NOMO-1 (cell line): ENCODE measurements at regions not wholly inside any gene's neighbourhood (a gene's known extent, or its start where the extent isn't known, plus 50 kb on each side); places are given as distances from the start of the nearest gene placed in this dataset.
A peak's percentile ranks its signal among the peaks of the same experiment; 100 is the strongest.

Source experiments
- DNase-seq, 2 experiments: peaks; one replicate each; lab custom pipeline; 2025; ENCODE audit not compliant: unreplicated experiment in 2 of 2; lab: John Stamatoyannopoulos, UW

GRCh38 chr2:13005761-13006335 lies 289.1 kb downstream of the TRIB2 start:
- no peak for DNase-seq

- DNase-seq = no peak
These were observed 289.7 kb downstream of the TRIB2 start for GRCh38 chr2:13006426-13006825.

GRCh38 chr2:13006829-13007717 lies 290.3 kb downstream of the TRIB2 start:
- DNase-seq = peak; percentile 22 to 39

- no peak for DNase-seq
These were observed 292.4 kb downstream of the TRIB2 start for GRCh38 chr2:13009027-13009642.

- no peak for DNase-seq
These were observed 293.5 kb downstream of the TRIB2 start for GRCh38 chr2:13010283-13010682.

GRCh38 chr2:13014783-13015182 lies 298.0 kb downstream of the TRIB2 start:
- no peak for DNase-seq

GRCh38 chr2:13015532-13016320 lies 299.0 kb downstream of the TRIB2 start:
- DNase-seq = no peak

GRCh38 chr2:13018490-13018889 lies 301.8 kb downstream of the TRIB2 start:
- no peak for DNase-seq

GRCh38 chr2:13019781-13020180 lies 303.0 kb downstream of the TRIB2 start:
- peak in 1 of 2 experiments; percentile 73 for DNase-seq

- DNase-seq = no peak
These were observed 303.7 kb downstream of the TRIB2 start for GRCh38 chr2:13020469-13020868.

GRCh38 chr2:13021470-13021957 lies 304.8 kb downstream of the TRIB2 start:
- DNase-seq = no peak

- DNase-seq = no peak
These were observed 313.9 kb downstream of the TRIB2 start for GRCh38 chr2:13030606-13031005.

- no peak for DNase-seq
These were observed 318.1 kb downstream of the TRIB2 start for GRCh38 chr2:13034861-13035260.

- no peak for DNase-seq
These were observed 319.1 kb downstream of the TRIB2 start for GRCh38 chr2:13035866-13036265.

GRCh38 chr2:13040043-13040442 lies 323.3 kb downstream of the TRIB2 start:
- DNase-seq = no peak

- peak in 1 of 2 experiments; percentile 6 for DNase-seq
These were observed 329.9 kb downstream of the TRIB2 start for GRCh38 chr2:13046557-13047165.

- DNase-seq = no peak
These were observed 334.0 kb downstream of the TRIB2 start for GRCh38 chr2:13050764-13051163.

- DNase-seq = no peak
These were observed 335.8 kb downstream of the TRIB2 start for GRCh38 chr2:13052547-13052946.

GRCh38 chr2:13056259-13056843 lies 339.6 kb downstream of the TRIB2 start:
- no peak for DNase-seq

GRCh38 chr2:13057671-13058070 lies 340.9 kb downstream of the TRIB2 start:
- DNase-seq = no peak
